ENCODE measurements at regions not wholly inside any gene's neighbourhood (a gene's known extent, or its start where the extent isn't known, plus 50 kb on each side); places are given as distances from the start of the nearest gene placed in this dataset.

GRCh38 chr4:24368801-24369200, 215.6 kb downstream of the DHX15 start:
- Histone ChIP-seq H3K4me1 (ENCODE audit: control insufficient read depth, extremely low read depth, insufficient read depth, low read length) (no peaks in the 10 kb centered on the region), H3K79me2 (ENCODE audit: control insufficient read depth, insufficient read depth, low read length) (no peaks in the 10 kb centered on the region), H3K4me3 (replicated peaks in 1 of 3; ENCODE audit: insufficient read depth in 1 of 3, low read depth in 1 of 3, low read length in 3 of 3) (no peak overlapping the region), H2AFZ (ENCODE audit: low read depth, low read length) (no peak overlapping the region), H3K9me1 (replicated peaks; ENCODE audit: control insufficient read depth, extremely low read depth, insufficient read depth, low read length) (no peaks in the 10 kb centered on the region), H3K36me3 (ENCODE audit: control insufficient read depth in 2 of 2, extremely low read depth in 1 of 2, insufficient read depth in 2 of 2, low read length in 2 of 2) (no peaks in the 10 kb centered on the region), H3K27me3 (ENCODE audit: control insufficient read depth in 2 of 2, insufficient read depth in 2 of 2, low read length in 2 of 2) (no peaks in the 10 kb centered on the region), H3K27ac (ENCODE audit: insufficient read depth, low read depth, low read length) (no peak overlapping the region), H4K20me1 (replicated peaks; ENCODE audit: control insufficient read depth, extremely low read depth, insufficient read depth, low read length) (no peaks in the 10 kb centered on the region), H3K4me2 (ENCODE audit: insufficient read depth, low read length) (no peak overlapping the region), H3K9ac (replicated peaks; ENCODE audit: extremely low read depth, insufficient read depth, low read length) (no peak overlapping the region), H3K9me3 (replicated peaks; ENCODE audit: control insufficient read depth, insufficient read depth, low read length) (no peaks in the 10 kb centered on the region)
- no TSS peak for BruUV-seq (replicated peaks)
- CTCF ChIA-PET: no interaction called here
- DNase-seq (ENCODE audit: low read depth, low spot score) (no peak), FAIRE-seq (no peak)
- dilution Hi-C loops (cut with MboI; ENCODE audit: extremely low pct_ligation_motif_present, low sequenced_read_pairs) (no loop called here), intact Hi-C loops (cut with micrococcal nuclease) (no loop called here)
- TF ChIP-seq FOS (IDR thresholded peaks at IDR 0.05; ENCODE audit: borderline replicate concordance, insufficient read depth, low read length): no peak
- no peak for TF ChIP-seq MAX (IDR thresholded peaks at IDR 0.05; ENCODE audit: insufficient read depth, insufficient read length)
- no peak for TF ChIP-seq MYC (IDR thresholded peaks at IDR 0.05; ENCODE audit: low read depth, low read length)
- TF ChIP-seq EZH2 (IDR thresholded peaks at IDR 0.05; ENCODE audit: borderline replicate concordance, low read depth, low read length, severe bottlenecking): no peak
- TF ChIP-seq JUN (IDR thresholded peaks at IDR 0.05; ENCODE audit: borderline replicate concordance, insufficient read depth, insufficient read length, low read depth): no peak
- TF ChIP-seq POLR2AphosphoS5 (IDR thresholded peaks at IDR 0.05; ENCODE audit: insufficient read depth, low read depth, low read length): no peak
- no peak for TF ChIP-seq GATA2 (IDR thresholded peaks at IDR 0.05; ENCODE audit: insufficient read depth, insufficient read length, low read depth, low read length)
- TF ChIP-seq CTCF (IDR thresholded peaks at IDR 0.05; ENCODE audit: extremely low read depth in 1 of 2, insufficient read depth in 1 of 2, low read depth in 1 of 2, low read length in 2 of 2): no peak
- no peak for TF ChIP-seq POLR2A (IDR thresholded peaks at IDR 0.05; ENCODE audit: low read depth, low read length)
- POLR2A ChIA-PET: no interaction called here

Data from endothelial cell of umbilical vein (primary cell).